HCT116 (cell line): ENCODE measurements at regions not wholly inside any gene's neighbourhood (a gene's known extent, or its start where the extent isn't known, plus 50 kb on each side); places are given as distances from the start of the nearest gene placed in this dataset.

Experiments used
- ATAC-seq: fragments of 200-7000 bp; cut with Tn5 transposase; 2 replicates; pipeline ENCODE4 v1.9.1; 2020; ENCODE audit warnings: mild to moderate bottlenecking, moderate library complexity
- BruUV-seq: library from RNA; stranded (reverse); fragments of 400-500 nt; replicated peaks from 2 replicates; lab custom pipeline; 2021; lab: Mats Ljungman, UMichigan
- CTCF ChIA-PET: fragments of 300-600 bp; sonication (Branson Sonifier 250); formaldehyde crosslinking; loops from one replicate; lab custom pipeline; 2021; ENCODE audit warnings: antibody characterized with exemption; lab: Charles Lee
- POLR2A ChIA-PET: fragments of 300-600, 350-600 bp; sonication (Branson Sonifier 250); formaldehyde crosslinking; loops from one replicate; lab custom pipeline; 2021; ENCODE audit warnings: antibody characterized with exemption; lab: Charles Lee
- RAD21 ChIA-PET, 2 experiments: fragments of 300-600 bp; sonication (Branson Sonifier 250); formaldehyde crosslinking; loops; one replicate each; lab custom pipeline; 2023; ENCODE audit warnings: low total read pairs in 2 of 2; ENCODE audit not compliant: uncharacterized antibody in 2 of 2, unreplicated experiment in 2 of 2, low non-redundant PET in 1 of 2; lab: Charles Lee
- DNase-seq: peaks from one replicate; pipeline ENCODE4 v3.0.0-alpha.2; 2010; ENCODE audit warnings: low read depth, low spot score
- H2AFZ ChIP-seq: fragments of 200-600 bp; shearing (Covaris generic), sonication (generic); 2 replicates; pipeline ENCODE4 v1.6.1; 2017; ENCODE audit warnings: low read depth, mixed run types, mixed read lengths, antibody characterized with exemption, low read length; ENCODE audit not compliant: poor library complexity, severe bottlenecking
- H3K27ac ChIP-seq: 2 replicates; pipeline ENCODE4 v1.5.1; 2012; ENCODE audit warnings: low read depth, low read length
- H3K27me3 ChIP-seq: fragments of 200-600 bp; sonication (generic); 2 replicates; pipeline ENCODE4 v1.6.1; 2016; ENCODE audit warnings: mixed run types, low read length, mixed read lengths; ENCODE audit not compliant: insufficient read depth
- H3K36me3 ChIP-seq, 2 experiments: fragments of 200-500 bp in 1 of 2; fragments of 200-600 bp in 1 of 2; sonication (Bioruptor generic) in 1 of 2; sonication (generic) in 1 of 2; 2 replicates each; pipeline versions ENCODE4 v1.5.1 to v1.6.1; 2014 to 2016; ENCODE audit warnings: low read length in 2 of 2, inconsistent platforms in 1 of 2, mixed read lengths in 1 of 2, mixed run types in 1 of 2; ENCODE audit not compliant: insufficient read depth in 2 of 2, control insufficient read depth in 1 of 2
- H3K4me1 ChIP-seq, 2 experiments: fragments of 200-600 bp in 1 of 2; sonication (generic) in 1 of 2; 2 replicates each; pipeline versions ENCODE4 v1.5.1 to v1.6.1; 2012 to 2017; ENCODE audit warnings: low read length in 2 of 2, inconsistent platforms in 1 of 2, mild to moderate bottlenecking in 1 of 2, mixed read lengths in 1 of 2, mixed run types in 1 of 2, moderate library complexity in 1 of 2; ENCODE audit not compliant: insufficient read depth in 2 of 2, control insufficient read depth in 1 of 2
- H3K4me2 ChIP-seq: fragments of 200-600 bp; sonication (generic); 2 replicates; pipeline ENCODE4 v1.6.1; 2017; ENCODE audit warnings: mixed run types, low read length, mixed read lengths
- H3K4me3 ChIP-seq, 2 experiments: fragments of 200-600 bp in 1 of 2; sonication (generic) in 1 of 2; replicated peaks in 1 of 2; 2 replicates each; pipeline ENCODE4 v1.5.1; 2011 to 2016; ENCODE audit warnings: low read length in 2 of 2, control low read depth in 1 of 2, low read depth in 1 of 2, mild to moderate bottlenecking in 1 of 2, mixed read lengths in 1 of 2, mixed run types in 1 of 2
- H3K79me2 ChIP-seq: fragments of 200-600 bp; sonication (generic); 2 replicates; pipeline ENCODE4 v1.6.1; 2017; ENCODE audit warnings: mild to moderate bottlenecking, mixed run types, low read length, moderate library complexity, mixed read lengths; ENCODE audit not compliant: insufficient read depth
- H3K9ac ChIP-seq: fragments of 200-600 bp; sonication (generic); 2 replicates; pipeline ENCODE4 v1.6.1; 2016; ENCODE audit warnings: low read length, mixed read lengths
- H3K9me2 ChIP-seq: fragments of 200-600 bp; sonication (generic), shearing (Covaris generic); 2 replicates; pipeline ENCODE4 v1.6.1; 2017; ENCODE audit warnings: mixed run types, mild to moderate bottlenecking, moderate library complexity; ENCODE audit not compliant: insufficient read depth
- H3K9me3 ChIP-seq, 2 experiments: fragments of 200-500 bp in 1 of 2; fragments of 200-600 bp in 1 of 2; sonication (Bioruptor generic) in 1 of 2; sonication (generic) in 1 of 2; 2 replicates each; pipeline ENCODE4 v1.6.1; 2014 to 2017; ENCODE audit warnings: low read length in 2 of 2, mixed read lengths in 2 of 2, inconsistent platforms in 1 of 2, low read depth in 1 of 2, mild to moderate bottlenecking in 1 of 2, mixed run types in 1 of 2, moderate library complexity in 1 of 2; ENCODE audit not compliant: control insufficient read depth in 1 of 2, insufficient read depth in 1 of 2
- H4K20me1 ChIP-seq: fragments of 200-600 bp; sonication (generic), shearing (Covaris generic); 2 replicates; pipeline ENCODE4 v1.6.1; 2017; ENCODE audit warnings: mixed run types, mild to moderate bottlenecking, moderate library complexity; ENCODE audit not compliant: insufficient read depth
- CEBPB ChIP-seq: IDR thresholded peaks from 2 replicates; pipeline ENCODE4 v1.6.1; 2012; ENCODE audit warnings: low read depth
- EGR1 ChIP-seq: IDR thresholded peaks from 2 replicates; pipeline ENCODE4 v1.6.1; 2012; ENCODE audit warnings: low read depth
- ELF1 ChIP-seq: IDR thresholded peaks from 2 replicates; pipeline ENCODE4 v1.6.1; 2012; ENCODE audit warnings: low read depth, borderline replicate concordance
- EZH2 ChIP-seq: fragments of 200-600 bp; sonication (generic); IDR thresholded peaks from 2 replicates; pipeline ENCODE4 v1.6.1; 2017; ENCODE audit warnings: antibody characterized with exemption, mixed run types
- EZH2phosphoT487 ChIP-seq: fragments of 200-600 bp; IDR thresholded peaks from 2 replicates; pipeline ENCODE4 v1.6.1; 2018; ENCODE audit warnings: antibody characterized with exemption, borderline replicate concordance
- JUND ChIP-seq: IDR thresholded peaks from 2 replicates; pipeline ENCODE4 v1.6.1; 2012
- POLR2A ChIP-seq: IDR thresholded peaks from 2 replicates; pipeline ENCODE4 v1.7.0; 2011; ENCODE audit warnings: borderline replicate concordance; ENCODE audit not compliant: insufficient read depth, insufficient read length; ENCODE audit errors: extremely low read depth
- RAD21 ChIP-seq: IDR thresholded peaks from 2 replicates; pipeline ENCODE4 v1.6.1; 2012; ENCODE audit warnings: low read depth, mild to moderate bottlenecking
- REST ChIP-seq: IDR thresholded peaks from 2 replicates; pipeline ENCODE4 v1.6.1; 2012; ENCODE audit warnings: low read depth
- SIN3A ChIP-seq: IDR thresholded peaks from 2 replicates; pipeline ENCODE4 v1.6.1; 2012; ENCODE audit warnings: low read depth
- YY1 ChIP-seq: IDR thresholded peaks from 2 replicates; pipeline ENCODE4 v1.6.1; 2011; ENCODE audit warnings: low read length, low read depth, moderate library complexity, mild to moderate bottlenecking; ENCODE audit not compliant: insufficient replicate concordance; ENCODE audit errors: extremely low read depth
- intact Hi-C: fragments of 100-400 bp; cut with micrococcal nuclease; formaldehyde crosslinking; loops from 2 replicates; pipeline ENCODE4 v1.10.0; 2022
- TF ChIP-seq, protein P1 (sequence below): IDR thresholded peaks from 2 replicates; pipeline ENCODE4 v1.6.1; 2011; ENCODE audit warnings: mild to moderate bottlenecking, low read length, moderate library complexity; ENCODE audit not compliant: insufficient replicate concordance; ENCODE audit errors: extremely low read depth

GRCh38 chr7:14974688-14975087, 72.1 kb upstream of the DGKB start (continued):
- TF ChIP-seq JUND (no peak), EGR1 (no peak)
- TF ChIP-seq, protein P1, sequence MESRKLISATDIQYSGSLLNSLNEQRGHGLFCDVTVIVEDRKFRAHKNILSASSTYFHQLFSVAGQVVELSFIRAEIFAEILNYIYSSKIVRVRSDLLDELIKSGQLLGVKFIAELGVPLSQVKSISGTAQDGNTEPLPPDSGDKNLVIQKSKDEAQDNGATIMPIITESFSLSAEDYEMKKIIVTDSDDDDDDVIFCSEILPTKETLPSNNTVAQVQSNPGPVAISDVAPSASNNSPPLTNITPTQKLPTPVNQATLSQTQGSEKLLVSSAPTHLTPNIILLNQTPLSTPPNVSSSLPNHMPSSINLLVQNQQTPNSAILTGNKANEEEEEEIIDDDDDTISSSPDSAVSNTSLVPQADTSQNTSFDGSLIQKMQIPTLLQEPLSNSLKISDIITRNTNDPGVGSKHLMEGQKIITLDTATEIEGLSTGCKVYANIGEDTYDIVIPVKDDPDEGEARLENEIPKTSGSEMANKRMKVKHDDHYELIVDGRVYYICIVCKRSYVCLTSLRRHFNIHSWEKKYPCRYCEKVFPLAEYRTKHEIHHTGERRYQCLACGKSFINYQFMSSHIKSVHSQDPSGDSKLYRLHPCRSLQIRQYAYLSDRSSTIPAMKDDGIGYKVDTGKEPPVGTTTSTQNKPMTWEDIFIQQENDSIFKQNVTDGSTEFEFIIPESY = no peak

DNA sequence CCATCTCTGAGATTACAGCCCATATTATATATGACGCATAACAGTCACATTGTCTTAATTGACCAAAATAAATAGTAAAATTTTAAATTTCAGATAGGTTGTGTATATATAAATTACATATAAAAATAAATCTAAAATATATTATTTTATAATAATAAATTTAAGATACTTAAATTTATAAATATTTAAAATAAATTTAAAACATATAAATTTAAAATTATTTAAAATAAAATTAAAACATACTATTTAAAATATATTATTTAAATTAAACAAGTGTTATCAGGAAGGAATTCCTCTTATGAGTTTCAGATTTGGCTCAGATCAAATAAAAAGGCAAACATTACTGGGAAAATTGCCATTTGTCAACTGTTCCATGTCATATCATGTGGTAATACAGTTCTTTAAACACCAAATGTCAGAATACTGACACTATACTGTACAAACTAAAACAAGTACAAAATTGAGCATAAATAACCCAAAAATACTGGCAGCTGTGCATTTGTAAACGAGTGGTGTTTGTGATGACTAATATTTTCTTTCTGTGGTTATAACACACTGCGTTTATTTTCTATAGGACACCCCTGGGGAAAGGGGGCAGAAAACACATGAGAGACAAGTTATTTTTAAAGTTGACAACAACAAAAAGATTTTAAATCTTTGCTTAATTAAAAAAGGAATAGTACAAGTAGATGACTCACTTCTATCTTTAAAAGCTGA, 71.3 kb upstream of the DGKB start:
- Histone ChIP-seq H3K9me2 (no peaks in the 10 kb centered on the region; the same call in 1 of the 2 replicates), H3K79me2 (no peaks in the 10 kb centered on the region), H3K4me3 (no peak overlapping the region), H3K9ac (no peak overlapping the region), H4K20me1 (no peaks in the 10 kb centered on the region), H3K4me1 (no peaks in the 10 kb centered on the region), H3K36me3 (no peaks in the 10 kb centered on the region), H3K27me3 (no peaks in the 10 kb centered on the region), H2AFZ (peak overlapping the region; percentile 69), H3K4me2 (no peak overlapping the region), H3K27ac (no peak overlapping the region), H3K9me3 (no peaks in the 10 kb centered on the region)
- BruUV-seq = no TSS peak
- ChIA-PET CTCF (no interaction called here), POLR2A (no interaction called here), RAD21 (no interaction called here)
- ATAC-seq (no peak), DNase-seq (no peak)
- no peak for TF ChIP-seq CEBPB
- TF ChIP-seq RAD21 = no peak
- TF ChIP-seq YY1 = no peak
- no peak for TF ChIP-seq EZH2phosphoT487
- TF ChIP-seq, protein P1 = no peak
- no peak for TF ChIP-seq EZH2
- no peak for TF ChIP-seq SIN3A
- TF ChIP-seq REST = no peak
- TF ChIP-seq ELF1 = no peak
- TF ChIP-seq POLR2A = no peak
- intact Hi-C loops = no loop called here
